Adrenal gland (tissue), 9 donors: ENCODE measurements at regions not wholly inside any gene's neighbourhood (a gene's known extent, or its start where the extent isn't known, plus 50 kb on each side); places are given as distances from the start of the nearest gene placed in this dataset.

ENCODE experiments used
- DNase-seq, 7 donors: peaks; one replicate each; pipeline ENCODE4 v3.0.0-alpha.2; 2019 to 2020
- H3K27ac ChIP-seq, 5 donors: fragments of 200-600 bp; sonication (generic) in 4 of 5; 1 replicate in 3 of 5; 2 replicates in 2 of 5; pipeline versions ENCODE4 v1.5.1 to v1.8.0; 2016 to 2020; ENCODE audit warnings: mild to moderate bottlenecking in 1 of 5
- H3K27me3 ChIP-seq: fragments of 200-600 bp; 2 replicates; pipeline ENCODE4 v1.8.0; 2021
- H3K36me3 ChIP-seq, 2 donors: fragments of 200-600 bp; replicated peaks in 1 of 2; 1 replicate in 1 of 2; 2 replicates in 1 of 2; pipeline versions ENCODE4 v1.5.1 to v1.8.0; 2018 to 2022
- H3K4me1 ChIP-seq, 2 donors: fragments of 200-600 bp; replicated peaks in 1 of 2; 1 replicate in 1 of 2; 2 replicates in 1 of 2; pipeline versions ENCODE4 v1.5.1 to v1.8.0; 2018 to 2021
- H3K4me3 ChIP-seq, 4 donors: fragments of 200-600 bp; sonication (generic) in 3 of 4; one replicate each; pipeline ENCODE4 v1.5.1; 2016 to 2018
- H3K9me3 ChIP-seq, 3 donors: fragments of 200-600 bp; sonication (generic) in 1 of 3; replicated peaks in 1 of 3; 1 replicate in 2 of 3; 2 replicates in 1 of 3; pipeline versions ENCODE4 v1.5.1 to v1.8.0; 2016 to 2021
- CTCF ChIP-seq, 6 experiments: fragments of 450-650 bp in 4 of 6; fragments of 200-600 bp in 2 of 6; sonication (generic) in 1 of 6; IDR thresholded peaks; 1 replicate in 5 of 6; 2 replicates in 1 of 6; pipeline versions ENCODE4 v1.5.1 to v1.8.0; 2016 to 2021; ENCODE audit warnings: antibody characterized with exemption in 6 of 6, mild to moderate bottlenecking in 2 of 6, moderate library complexity in 1 of 6
- POLR2A ChIP-seq, 2 donors: fragments of 450-650 bp; IDR thresholded peaks; one replicate each; pipeline ENCODE4 v1.6.1; 2017; ENCODE audit warnings: antibody characterized with exemption in 2 of 2, mild to moderate bottlenecking in 2 of 2, moderate library complexity in 1 of 2
- WGBS, 4 donors: extraction: QIAGEN DNeasy Blood & Tissue Kit in 2 of 4; methylation state at CpG; one replicate each; pipeline versions ENCODE4 v1.1.5 to v1.1.7; 2013 to 2017; 5-methylcytosine and 5-hydroxymethylcytosine counted together
- intact Hi-C, 2 donors: fragments of 100-400 bp; cut with DNase I; formaldehyde crosslinking; loops; one replicate each; pipeline versions ENCODE4 v1.14.1 to v1.15.0; 2022 to 2023
- donor health status: healthy with polysubstance abuse.
- donor health status: Bipolar disorder and iron deficiency.
- donor health status: DM: yes; HTN: yes; CAD: no.
- donor health status: DM: no; HTN: no; CAD: no.
- donor health status: DM: no; HTN: no; CAD: no.

- DNase-seq, result no peak
- Histone ChIP-seq H3K36me3 (no peaks in the 10 kb centered on the region), H3K27ac (no peak overlapping the region), H3K27me3 (no peaks in the 10 kb centered on the region), H3K9me3 (no peaks in the 10 kb centered on the region), H3K4me3 (no peak overlapping the region), H3K4me1 (no peaks in the 10 kb centered on the region)
- intact Hi-C loops, result no loop called here
- no peak for TF ChIP-seq POLR2A (IDR thresholded peaks at IDR 0.05)
- TF ChIP-seq CTCF (IDR thresholded peaks at IDR 0.05), result no peak
- 54 to 60% methylated on average over 1 to 2 of the region's 2 CpGs; no CpG with 5 or more reads in 2 of the 4 donors for WGBS, 4 donors
These were observed 188.3 kb downstream of the DDX3Y start for GRCh38 chrY:13092986-13093385.

- Histone ChIP-seq H3K4me3 (no peak overlapping the region), H3K27me3 (no peaks in the 10 kb centered on the region), H3K4me1 (no peaks in the 10 kb centered on the region), H3K27ac (no peak overlapping the region), H3K9me3 (no peaks in the 10 kb centered on the region), H3K36me3 (no peaks in the 10 kb centered on the region)
- intact Hi-C loops, result no loop called here
- TF ChIP-seq POLR2A (IDR thresholded peaks at IDR 0.05) (no peak), CTCF (IDR thresholded peaks at IDR 0.05) (no peak)
- DNase-seq, result no peak
- 30 to 31% methylated on average over 3 of the region's 3 CpGs; no CpG with 5 or more reads in 2 of the 4 donors for WGBS, 4 donors
These were observed 188.8 kb downstream of the DDX3Y start for GRCh38 chrY:13093461-13093860.

- no peak for DNase-seq
- no peaks in the 10 kb centered on the region for H3K36me3 ChIP-seq
- H3K4me1 ChIP-seq, result no peaks in the 10 kb centered on the region
- no peaks in the 10 kb centered on the region for H3K9me3 ChIP-seq
- TF ChIP-seq POLR2A (IDR thresholded peaks at IDR 0.05) (no peak), CTCF (IDR thresholded peaks at IDR 0.05) (no peak)
- H3K27me3 ChIP-seq, result no peaks in the 10 kb centered on the region
- no peak overlapping the region for H3K4me3 ChIP-seq
- WGBS, 4 donors, result 82 to 87% methylated on average over 1 of the region's 1 CpG; no CpG with 5 or more reads in 2 of the 4 donors
- no peak overlapping the region for H3K27ac ChIP-seq
- intact Hi-C loops, result no loop called here
These were observed 189.7 kb downstream of the DDX3Y start for GRCh38 chrY:13094411-13094810.

- intact Hi-C loops, result no loop called here
- WGBS, 4 donors, result 52 to 60% methylated on average over 3 of the region's 3 CpGs; no CpG with 5 or more reads in 2 of the 4 donors
- no peaks in the 10 kb centered on the region for H3K4me1 ChIP-seq
- no peak for DNase-seq
- H3K27ac ChIP-seq, result no peak overlapping the region
- no peaks in the 10 kb centered on the region for H3K27me3 ChIP-seq
- H3K36me3 ChIP-seq, result no peaks in the 10 kb centered on the region
- H3K9me3 ChIP-seq, result no peaks in the 10 kb centered on the region
- no peak for TF ChIP-seq POLR2A (IDR thresholded peaks at IDR 0.05)
- no peak overlapping the region for H3K4me3 ChIP-seq
These were observed 190.4 kb downstream of the DDX3Y start for GRCh38 chrY:13094904-13095600.

GRCh38 chrY:13126881-13127456 is 222.3 kb downstream of the DDX3Y start:
- Histone ChIP-seq H3K9me3 (no peaks in the 10 kb centered on the region), H3K36me3 (no peaks in the 10 kb centered on the region), H3K4me1 (no peaks in the 10 kb centered on the region), H3K27me3 (no peaks in the 10 kb centered on the region), H3K4me3 (no peak overlapping the region), H3K27ac (no peak overlapping the region)
- 59% methylated on average over 5 of the region's 5 CpGs; no CpG with 5 or more reads in 3 of the 4 donors for WGBS, 4 donors
- intact Hi-C loops, result no loop called here
- no peak for TF ChIP-seq POLR2A (IDR thresholded peaks at IDR 0.05)
- no peak for TF ChIP-seq CTCF (IDR thresholded peaks at IDR 0.05)
- no peak for DNase-seq
